H1 (cell line): ENCODE measurements at regions not wholly inside any gene's neighbourhood (a gene's known extent, or its start where the extent isn't known, plus 50 kb on each side); places are given as distances from the start of the nearest gene placed in this dataset.
A peak's percentile ranks its signal among the peaks of the same experiment; 100 is the strongest.

Experiments used
- CTCF ChIA-PET: fragments of 300-600 bp; sonication (Branson Sonifier 250); formaldehyde crosslinking; loops from one replicate; lab custom pipeline; 2021; ENCODE audit not compliant: partially characterized antibody; lab: Charles Lee
- POLR2A ChIA-PET: fragments of 300-600 bp; sonication (Branson Sonifier 250); formaldehyde crosslinking; loops from one replicate; lab custom pipeline; 2021; ENCODE audit warnings: inconsistent platforms; ENCODE audit not compliant: partially characterized antibody; lab: Charles Lee
- DNase-seq, 2 experiments: peaks; one replicate each; pipeline versions ENCODE4 v3.0.0 to v3.0.0-alpha.2; 2010 to 2022; ENCODE audit warnings: low spot score in 2 of 2, low read depth in 1 of 2, mixed read lengths in 1 of 2
- FAIRE-seq: peaks from 2 replicates; lab custom pipeline; 2011; peaks lifted over from hg19 to GRCh38; lab: Jason Lieb, UNC
- H2AFZ ChIP-seq: 2 replicates; pipeline ENCODE4 v1.8.1; 2012; ENCODE audit warnings: low read length, inconsistent platforms
- H2AK5ac ChIP-seq: 2 replicates; pipeline ENCODE4 v1.6.1; 2013; ENCODE audit warnings: low read depth, low read length
- H2BK120ac ChIP-seq: replicated peaks from 2 replicates; pipeline ENCODE3; 2013; ENCODE audit warnings: low read depth, low read length, inconsistent platforms
- H2BK12ac ChIP-seq: 2 replicates; pipeline ENCODE4 v1.6.1; 2013; ENCODE audit warnings: low read depth, low read length
- H2BK15ac ChIP-seq: 2 replicates; pipeline ENCODE4 v1.6.1; 2013; ENCODE audit warnings: low read length
- H2BK20ac ChIP-seq: 2 replicates; pipeline ENCODE4 v1.6.1; 2013; ENCODE audit warnings: low read length
- H2BK5ac ChIP-seq: 2 replicates; pipeline ENCODE4 v1.6.1; 2013; ENCODE audit warnings: low read depth, low read length
- H3K14ac ChIP-seq: 2 replicates; pipeline ENCODE4 v1.6.1; 2013; ENCODE audit warnings: inconsistent platforms; ENCODE audit not compliant: insufficient read length
- H3K18ac ChIP-seq: 2 replicates; pipeline ENCODE4 v1.6.1; 2013; ENCODE audit warnings: low read length; ENCODE audit errors: extremely low read depth
- H3K23ac ChIP-seq: 2 replicates; pipeline ENCODE4 v1.6.1; 2013; ENCODE audit warnings: inconsistent platforms; ENCODE audit not compliant: insufficient read length
- H3K23me2 ChIP-seq: 2 replicates; pipeline ENCODE4 v1.6.1; 2013; ENCODE audit warnings: low read depth, low read length
- H3K27ac ChIP-seq: 2 replicates; pipeline ENCODE4 v1.6.1; 2011; ENCODE audit warnings: low read depth, low read length, inconsistent platforms
- H3K27me3 ChIP-seq, 4 experiments: replicated peaks in 1 of 4; 1 replicate in 1 of 4; 2 replicates in 3 of 4; pipeline versions ENCODE4 v1.6.1 to v1.8.1; 2011 to 2013; ENCODE audit warnings: low read length in 3 of 4, mild to moderate bottlenecking in 3 of 4, inconsistent platforms in 2 of 4, mixed read lengths in 2 of 4, moderate library complexity in 1 of 4; ENCODE audit not compliant: control insufficient read depth in 3 of 4, insufficient read depth in 3 of 4; ENCODE audit errors: extremely low read depth in 1 of 4
- H3K36me3 ChIP-seq, 4 experiments: 2 replicates each; pipeline versions ENCODE4 v1.6.1 to v1.8.1; 2011 to 2013; ENCODE audit warnings: mild to moderate bottlenecking in 4 of 4, low read length in 3 of 4, moderate library complexity in 2 of 4, control low read depth in 1 of 4, inconsistent platforms in 1 of 4; ENCODE audit not compliant: insufficient read depth in 4 of 4, control insufficient read depth in 2 of 4
- H3K4ac ChIP-seq: replicated peaks from 2 replicates; pipeline ENCODE3; 2013; ENCODE audit warnings: low read length, low read depth, mixed read lengths, inconsistent platforms; ENCODE audit not compliant: insufficient read length
- H3K4me1 ChIP-seq, 4 experiments: replicated peaks in 1 of 4; 1 replicate in 1 of 4; 2 replicates in 3 of 4; pipeline versions ENCODE4 v1.6.1 to v1.8.1; 2011 to 2013; ENCODE audit warnings: low read length in 3 of 4, inconsistent platforms in 2 of 4, mixed read lengths in 1 of 4; ENCODE audit not compliant: insufficient read depth in 4 of 4, control insufficient read depth in 3 of 4
- H3K4me2 ChIP-seq, 2 experiments: 2 replicates each; pipeline versions ENCODE4 v1.6.1 to v1.8.1; 2011 to 2013; ENCODE audit warnings: low read depth in 2 of 2, low read length in 2 of 2, control low read depth in 1 of 2, inconsistent platforms in 1 of 2, mild to moderate bottlenecking in 1 of 2; ENCODE audit not compliant: insufficient read depth in 1 of 2
- H3K4me3 ChIP-seq, 4 experiments: fragments of 200-600, 300-600 bp in 1 of 4; sonication (generic), shearing (Covaris generic), sonication (Bioruptor Twin) in 1 of 4; 2 replicates each; pipeline versions ENCODE4 v1.5.1 to v1.8.1; 2011 to 2016; ENCODE audit warnings: low read length in 4 of 4, low read depth in 3 of 4, control low read depth in 2 of 4, inconsistent platforms in 2 of 4, mild to moderate bottlenecking in 2 of 4, mixed read lengths in 1 of 4, moderate library complexity in 1 of 4; ENCODE audit not compliant: insufficient read depth in 2 of 4; ENCODE audit errors: extremely low read depth in 1 of 4
- H3K56ac ChIP-seq: replicated peaks from 2 replicates; pipeline ENCODE3; 2013; ENCODE audit warnings: low read depth, mild to moderate bottlenecking, mixed read lengths, low read length, inconsistent platforms; ENCODE audit not compliant: insufficient read length
- H3K79me1 ChIP-seq: 2 replicates; pipeline ENCODE4 v1.6.1; 2013; ENCODE audit warnings: low read depth, low read length, control low read depth
- H3K79me2 ChIP-seq, 2 experiments: 2 replicates each; pipeline versions ENCODE4 v1.6.1 to v1.8.1; 2012 to 2013; ENCODE audit warnings: low read length in 2 of 2, mild to moderate bottlenecking in 2 of 2, inconsistent platforms in 1 of 2; ENCODE audit not compliant: insufficient read depth in 2 of 2, control insufficient read depth in 1 of 2
- H3K9ac ChIP-seq, 4 experiments: replicated peaks in 1 of 4; 1 replicate in 1 of 4; 2 replicates in 3 of 4; pipeline versions ENCODE4 v1.6.1 to v1.8.1; 2011 to 2013; ENCODE audit warnings: low read depth in 3 of 4, low read length in 3 of 4, control low read depth in 2 of 4, mild to moderate bottlenecking in 2 of 4, moderate library complexity in 2 of 4, inconsistent platforms in 1 of 4; ENCODE audit errors: extremely low read depth in 1 of 4
- H3K9me3 ChIP-seq, 2 experiments: 2 replicates each; pipeline versions ENCODE4 v1.6.1 to v1.8.1; 2012 to 2013; ENCODE audit warnings: mild to moderate bottlenecking in 2 of 2, moderate library complexity in 2 of 2, control low read depth in 1 of 2, inconsistent platforms in 1 of 2, low read depth in 1 of 2, low read length in 1 of 2, mixed read lengths in 1 of 2; ENCODE audit not compliant: insufficient read depth in 2 of 2
- H4K20me1 ChIP-seq, 2 experiments: replicated peaks in 1 of 2; 2 replicates each; pipeline versions ENCODE3 to v1.8.1; 2011 to 2013; ENCODE audit warnings: inconsistent platforms in 2 of 2, low read length in 2 of 2, mild to moderate bottlenecking in 1 of 2; ENCODE audit not compliant: insufficient read depth in 2 of 2, control insufficient read depth in 1 of 2
- H4K5ac ChIP-seq: 2 replicates; pipeline ENCODE4 v1.6.1; 2013; ENCODE audit warnings: low read length, low read depth, mixed read lengths, inconsistent platforms; ENCODE audit not compliant: insufficient read length
- H4K8ac ChIP-seq: 2 replicates; pipeline ENCODE4 v1.8.0; 2013; ENCODE audit warnings: mild to moderate bottlenecking, moderate library complexity, low read length, inconsistent platforms; ENCODE audit not compliant: insufficient read depth; ENCODE audit errors: extremely low read depth
- H4K91ac ChIP-seq: replicated peaks from 2 replicates; pipeline ENCODE3; 2013; ENCODE audit warnings: low read length, mixed read lengths, inconsistent platforms; ENCODE audit not compliant: insufficient read length
- BACH1 ChIP-seq: IDR thresholded peaks from 2 replicates; pipeline ENCODE4 v1.6.1; 2012; ENCODE audit warnings: low read length, improper control_type of control experiment
- BCL11A ChIP-seq, 2 experiments: IDR thresholded peaks; one replicate each; pipeline ENCODE4 v1.6.1; 2011; ENCODE audit warnings: low read depth in 2 of 2, low read length in 2 of 2, mild to moderate bottlenecking in 2 of 2
- CBX8 ChIP-seq: fragments of 300-800, 300-1000 bp; sonication (generic); IDR thresholded peaks from 2 replicates; pipeline ENCODE4 v1.7.1; 2016; ENCODE audit warnings: low read depth, low read length, borderline replicate concordance
- CTBP2 ChIP-seq: IDR thresholded peaks from 2 replicates; pipeline ENCODE4 v1.7.0; 2011; ENCODE audit warnings: borderline replicate concordance, mild to moderate bottlenecking, moderate library complexity, mixed read lengths, low read length; ENCODE audit not compliant: insufficient read depth, insufficient read length
- RNF2 ChIP-seq: fragments of 200-900, 300-1000 bp; sonication (generic); IDR thresholded peaks from 2 replicates; pipeline ENCODE4 v1.7.1; 2016; ENCODE audit warnings: borderline replicate concordance, low read depth, mild to moderate bottlenecking, antibody characterized with exemption, low read length; ENCODE audit not compliant: poor library complexity, severe bottlenecking; ENCODE audit errors: missing control alignments
- WGBS, 2 experiments: shearing (Covaris generic) in 1 of 2; methylation state at CpG; one replicate each; pipeline versions ENCODE4 v1.1.6 to v1.1.7; 2013 to 2015; ENCODE audit warnings: low lambda C conversion rate in 2 of 2, mixed read lengths in 2 of 2, inconsistent platforms in 1 of 2, low coverage in 1 of 2, missing lambda C conversion rate in 1 of 2; ENCODE audit not compliant: insufficient replicate concordance in 2 of 2, insufficient coverage in 1 of 2, insufficient read length in 1 of 2; ENCODE audit errors: extremely low coverage in 1 of 2, missing lambda C conversion rate in 1 of 2; 5-methylcytosine and 5-hydroxymethylcytosine counted together

DNA sequence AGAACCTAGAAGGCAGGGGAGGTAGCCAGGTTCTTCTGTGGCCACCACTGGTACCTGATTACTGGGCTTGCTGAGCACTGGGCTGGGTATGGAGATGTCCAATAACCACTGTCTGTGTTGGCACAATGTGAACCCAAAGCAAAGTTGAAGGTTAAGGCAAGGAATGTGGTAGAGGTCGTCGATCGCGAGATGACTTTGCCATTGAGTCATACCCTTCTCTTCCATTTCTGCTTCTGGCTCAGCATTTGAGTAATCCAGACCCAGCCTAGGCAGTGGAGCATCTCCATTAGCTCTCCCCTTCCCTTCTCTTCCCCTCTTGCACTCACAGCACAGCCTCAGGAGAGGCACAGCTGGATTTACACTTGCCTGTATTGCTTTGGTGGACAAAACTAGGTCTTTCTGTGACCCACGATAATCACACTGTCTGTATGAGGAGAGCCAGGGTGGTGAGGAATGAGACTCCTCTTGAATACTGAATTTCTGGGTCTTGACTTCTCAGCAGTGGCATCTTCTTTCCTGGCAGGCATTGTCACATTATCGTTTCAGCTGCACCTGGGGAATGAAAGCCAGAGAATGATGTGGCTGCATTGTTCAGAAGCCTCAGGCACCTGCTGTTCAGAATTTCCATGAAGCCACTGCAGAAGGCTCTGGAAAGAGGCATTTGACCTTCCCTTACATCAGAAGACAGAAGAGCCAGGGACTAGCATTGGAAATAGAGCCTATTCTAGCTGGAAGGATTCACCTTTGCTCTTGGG, 272.6 kb downstream of the PDCD6IP start:
- H3K56ac ChIP-seq = no peak overlapping the region
- H3K4me3 ChIP-seq = no peak overlapping the region
- H4K91ac ChIP-seq = no peak overlapping the region
- no peak overlapping the region for H3K4me2 ChIP-seq
- H3K9me3 ChIP-seq = peaks cover 0 to 2% of the 10 kb centered on the region in 2 experiments; a peak in 1 of 4 replicates
- no peak for FAIRE-seq
- 0 out of 2 replicates have a peak overlapping the region, but pooled peaks have one; percentile 10 for H2BK12ac ChIP-seq
- ChIA-PET CTCF (interaction anchor here (1.3 to 1.5 kb wide), 2 partner anchors 28 to 56 kb away, joined by 3 to 5 read pairs; no protein-coding TSS in a partner anchor), POLR2A (no interaction called here)
- peak overlapping the region; percentile 8 for H3K4ac ChIP-seq
- H2BK20ac ChIP-seq = peak overlapping the region; percentile 11; the same call in 1 of the 2 replicates
- H3K27me3 ChIP-seq = no peaks in the 10 kb centered on the region
- H3K14ac ChIP-seq = no peak overlapping the region
- no peak overlapping the region for H3K27ac ChIP-seq
- TF ChIP-seq CBX8 = no peak
- TF ChIP-seq CTBP2 = no peak
- no peak for TF ChIP-seq RNF2
- TF ChIP-seq BCL11A (IDR thresholded peaks at IDR 0.05; ENCODE audit: low read depth in 2 of 2, low read length in 2 of 2) = no peak
- no peak for TF ChIP-seq BACH1
- no peak overlapping the region for H4K5ac ChIP-seq
- H2BK5ac ChIP-seq = peak overlapping the region; percentile 49; the same call in 1 of the 2 replicates
- no peak overlapping the region for H2BK15ac ChIP-seq
- DNase-seq = no peak
- no peak overlapping the region for H3K18ac ChIP-seq
- H2AFZ ChIP-seq = peak overlapping the region; percentile 60; the same call in 1 of the 2 replicates
- no peaks in the 10 kb centered on the region for H3K79me2 ChIP-seq
- H3K4me1 ChIP-seq = peaks cover 0 to 17% (median 7%) of the 10 kb centered on the region in 4 experiments; a peak in 4 of 7 replicates
- no peak overlapping the region for H3K9ac ChIP-seq
- H4K20me1 ChIP-seq = no peaks in the 10 kb centered on the region
- no peak overlapping the region for H2AK5ac ChIP-seq
- no peak overlapping the region for H2BK120ac ChIP-seq
- H3K23ac ChIP-seq = no peak overlapping the region
- no peaks in the 10 kb centered on the region for H3K79me1 ChIP-seq
- H3K36me3 ChIP-seq = no peaks in the 10 kb centered on the region; a peak in 1 of 8 replicates
- H4K8ac ChIP-seq = no peak overlapping the region; the same call in 1 of the 2 replicates
- H3K23me2 ChIP-seq = no peaks in the 10 kb centered on the region
- 88% methylated on average over 6 of the region's 6 CpGs; no CpG with 5 or more reads in 1 of the 2 experiments for WGBS, 2 experiments
